ENCODE measurements at regions not wholly inside any gene's neighbourhood (a gene's known extent, or its start where the extent isn't known, plus 50 kb on each side); places are given as distances from the start of the nearest gene placed in this dataset.

- TF ChIP-seq POLR2A (IDR thresholded peaks at IDR 0.05) (no peak), CTCF (IDR thresholded peaks at IDR 0.05) (no peak)
- intact Hi-C loops (cut with DNase I; ENCODE audit: low total_unique reads), result no loop called here
- DNase-seq, result no peak
- no peaks in the 10 kb centered on the region for H3K4me1 ChIP-seq
- no peaks in the 10 kb centered on the region for H3K27me3 ChIP-seq
- 95 to 100% methylated on average over 2 of the region's 2 CpGs for WGBS, 2 donors
- H3K36me3 ChIP-seq (ENCODE audit: low read depth, missing control alignments), result no peaks in the 10 kb centered on the region
- no peak overlapping the region for H3K27ac ChIP-seq
- no peak overlapping the region for H3K4me3 ChIP-seq
- H3K9me3 ChIP-seq, result no peaks in the 10 kb centered on the region
Observed at GRCh38 chr7:46032942-46033341, 111.9 kb upstream of the IGFBP3 start.

GRCh38 chr7:46032353-46032752 is 111.3 kb upstream of the IGFBP3 start:
- Histone ChIP-seq H3K27me3 (no peaks in the 10 kb centered on the region), H3K36me3 (ENCODE audit: low read depth, missing control alignments) (no peaks in the 10 kb centered on the region), H3K9me3 (no peaks in the 10 kb centered on the region), H3K4me3 (no peak overlapping the region), H3K27ac (no peak overlapping the region), H3K4me1 (no peaks in the 10 kb centered on the region)
- TF ChIP-seq CTCF (IDR thresholded peaks at IDR 0.05) (no peak), POLR2A (IDR thresholded peaks at IDR 0.05) (no peak)
- 91 to 92% methylated on average over 6 of the region's 6 CpGs for WGBS, 2 donors
- DNase-seq, result no peak
- intact Hi-C loops (cut with DNase I; ENCODE audit: low total_unique reads), result no loop called here

GRCh38 chr7:46029111-46029704 is 108.1 kb upstream of the IGFBP3 start:
- no peak for TF ChIP-seq CTCF (IDR thresholded peaks at IDR 0.05)
- TF ChIP-seq POLR2A (IDR thresholded peaks at IDR 0.05), result no peak
- DNase-seq, result no peak
- Histone ChIP-seq H3K4me3 (no peak overlapping the region), H3K36me3 (ENCODE audit: low read depth, missing control alignments) (no peaks in the 10 kb centered on the region), H3K9me3 (no peaks in the 10 kb centered on the region), H3K27me3 (no peaks in the 10 kb centered on the region), H3K4me1 (no peaks in the 10 kb centered on the region), H3K27ac (no peak overlapping the region)
- intact Hi-C loops (cut with DNase I; ENCODE audit: low total_unique reads), result no loop called here
- WGBS, 2 donors, result 86 to 98% methylated on average over 2 of the region's 2 CpGs

GRCh38 chr7:46028246-46028645 is 107.2 kb upstream of the IGFBP3 start:
- no peaks in the 10 kb centered on the region for H3K4me1 ChIP-seq
- intact Hi-C loops (cut with DNase I; ENCODE audit: low total_unique reads), result no loop called here
- no peaks in the 10 kb centered on the region for H3K9me3 ChIP-seq
- 100% methylated on average over 1 of the region's 1 CpG for WGBS, 2 donors
- DNase-seq, result no peak
- H3K4me3 ChIP-seq, result no peak overlapping the region
- H3K36me3 ChIP-seq (ENCODE audit: low read depth, missing control alignments), result no peaks in the 10 kb centered on the region
- no peaks in the 10 kb centered on the region for H3K27me3 ChIP-seq
- TF ChIP-seq POLR2A (IDR thresholded peaks at IDR 0.05), result no peak
- TF ChIP-seq CTCF (IDR thresholded peaks at IDR 0.05), result no peak
- no peak overlapping the region for H3K27ac ChIP-seq

GRCh38 chr7:46026741-46027140 is 105.7 kb upstream of the IGFBP3 start:
- no peak overlapping the region for H3K27ac ChIP-seq
- no peaks in the 10 kb centered on the region for H3K9me3 ChIP-seq
- H3K4me3 ChIP-seq, result no peak overlapping the region
- intact Hi-C loops (cut with DNase I; ENCODE audit: low total_unique reads), result no loop called here
- TF ChIP-seq POLR2A (IDR thresholded peaks at IDR 0.05) (no peak), CTCF (IDR thresholded peaks at IDR 0.05) (no peak)
- no peaks in the 10 kb centered on the region for H3K4me1 ChIP-seq
- no peaks in the 10 kb centered on the region for H3K36me3 ChIP-seq (ENCODE audit: low read depth, missing control alignments)
- WGBS, 2 donors, result 79 to 81% methylated on average over 1 of the region's 1 CpG
- H3K27me3 ChIP-seq, result no peaks in the 10 kb centered on the region
- no peak for DNase-seq
